Activated T-helper 1 cell treated with anti-CD3 and anti-CD28 coated beads, Interleukin-12 subunit alpha, Interleukin-12 subunit beta, Interleukin-2, Interleukin-4 antibody, amounts not matched to agents 30 ng/mL and 10 ng/mL and 1 ng/mL, durations not matched to agents 14 hours and 24 hours and 36 hours (primary cell): ENCODE measurements at regions not wholly inside any gene's neighbourhood (a gene's known extent, or its start where the extent isn't known, plus 50 kb on each side); places are given as distances from the start of the nearest gene placed in this dataset.
"Not testable (repeated sequence)": the region's sequence is repeated elsewhere in the genome, so short reads cannot be mapped to it uniquely, and the experiment has no call there.

ENCODE experiments used
- DNase-seq: peaks from one replicate; pipeline ENCODE4 v3.0.0; 2021; ENCODE audit warnings: low spot score
- H3K27ac Mint-ChIP-seq: one replicate; pipeline ENCODE4 v1.8.0; 2021; ENCODE audit warnings: mild to moderate bottlenecking, mixed read lengths
- H3K27me3 Mint-ChIP-seq: one replicate; pipeline ENCODE4 v1.8.0; 2022; ENCODE audit warnings: mild to moderate bottlenecking, moderate library complexity, mixed read lengths; ENCODE audit not compliant: insufficient read depth
- H3K36me3 Mint-ChIP-seq: one replicate; pipeline ENCODE4 v1.8.0; 2021; ENCODE audit warnings: low read depth, mixed read lengths
- H3K4me1 Mint-ChIP-seq: one replicate; pipeline ENCODE4 v1.8.0; 2021; ENCODE audit warnings: low read depth, mixed read lengths
- H3K4me3 Mint-ChIP-seq: one replicate; pipeline ENCODE4 v1.8.0; 2021; ENCODE audit warnings: mild to moderate bottlenecking, moderate library complexity, mixed read lengths
- H3K9me3 Mint-ChIP-seq: one replicate; pipeline ENCODE4 v1.8.0; 2021; ENCODE audit warnings: mixed read lengths
- intact Hi-C: fragments of 100-400 bp; cut with micrococcal nuclease; formaldehyde crosslinking; loops from one replicate; pipeline ENCODE4 v1.15.1; 2024

DNA sequence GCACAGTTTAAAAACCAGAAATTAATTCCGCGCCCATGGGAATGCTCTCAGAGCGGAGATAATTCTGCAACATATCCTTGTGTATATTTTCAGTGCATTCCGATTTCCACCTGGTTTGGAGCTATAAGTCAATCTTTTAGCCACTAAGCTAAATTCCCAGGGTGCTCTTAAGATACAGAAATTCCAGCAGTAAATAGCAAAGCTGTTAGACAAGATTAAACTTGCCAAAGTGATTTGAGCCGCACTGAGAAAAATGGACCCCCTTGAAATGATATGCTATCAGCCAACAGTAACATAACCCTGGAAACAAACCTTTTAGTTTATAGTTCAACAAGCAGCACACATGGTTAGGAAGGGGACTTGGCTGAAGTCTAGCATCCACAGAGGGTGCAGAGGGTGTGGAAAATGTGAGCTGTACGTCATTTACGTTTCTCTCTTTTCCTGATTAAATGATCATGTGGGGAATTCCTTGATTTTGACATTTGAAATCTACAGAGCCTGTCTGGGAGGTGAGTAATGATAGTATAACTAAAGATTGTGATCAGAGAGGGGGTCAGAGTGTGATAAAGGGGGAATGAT, 99.8 kb upstream of the COPS8 start:
- Mint-ChIP-seq H3K36me3 (no peaks in the 10 kb centered on the region), H3K27me3 (peaks cover 4% of the 10 kb centered on the region), H3K27ac (no peak overlapping the region), H3K4me1 (no peaks in the 10 kb centered on the region), H3K4me3 (no peak overlapping the region), H3K9me3 (no peaks in the 10 kb centered on the region)
- DNase-seq: no peak
- intact Hi-C loops: no loop called here

DNA sequence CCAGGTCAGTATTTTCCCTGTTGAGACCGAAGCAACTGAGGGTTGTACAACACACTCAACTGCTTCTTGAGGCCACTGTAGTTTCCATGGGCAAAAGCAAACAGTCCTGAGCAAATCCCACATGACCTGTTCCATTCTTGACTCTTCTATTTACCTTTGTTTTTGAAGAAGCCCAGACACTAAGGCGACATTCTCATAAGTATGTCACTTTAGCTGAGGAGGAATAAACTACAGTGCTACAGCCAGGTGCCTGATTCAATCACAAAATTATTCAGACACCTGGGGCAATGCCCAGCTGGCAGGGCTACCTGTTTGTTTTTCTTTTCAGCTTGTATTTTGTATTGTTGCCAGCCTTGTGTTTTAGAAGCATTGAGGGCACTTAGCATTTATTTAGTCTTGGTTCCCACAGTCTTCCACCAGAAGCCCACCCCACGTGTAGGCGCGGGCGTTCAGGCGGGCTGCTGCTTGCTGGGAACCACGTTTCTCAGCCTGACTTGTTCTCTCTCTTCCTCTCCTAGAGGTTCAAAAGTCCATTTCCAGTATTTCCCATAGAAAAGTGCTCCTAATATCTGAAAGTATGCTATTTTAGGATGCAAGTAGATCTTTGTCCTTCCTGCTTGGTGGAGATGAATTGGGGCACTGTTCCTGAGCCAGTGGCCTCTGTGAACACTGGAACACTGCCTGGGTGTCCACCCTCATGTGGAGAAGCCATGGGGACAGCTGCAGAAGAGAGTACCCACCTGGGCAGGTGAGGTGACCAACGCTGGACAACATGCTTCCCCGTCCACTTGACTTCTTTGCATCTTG, 99.0 kb upstream of the COPS8 start:
- no peaks in the 10 kb centered on the region for H3K4me1 Mint-ChIP-seq
- no peak for DNase-seq
- H3K27ac Mint-ChIP-seq: no peak overlapping the region
- intact Hi-C loops: no loop called here
- no peaks in the 10 kb centered on the region for H3K9me3 Mint-ChIP-seq
- no peak overlapping the region for H3K4me3 Mint-ChIP-seq
- no peaks in the 10 kb centered on the region for H3K36me3 Mint-ChIP-seq
- peaks cover 4% of the 10 kb centered on the region for H3K27me3 Mint-ChIP-seq

DNA sequence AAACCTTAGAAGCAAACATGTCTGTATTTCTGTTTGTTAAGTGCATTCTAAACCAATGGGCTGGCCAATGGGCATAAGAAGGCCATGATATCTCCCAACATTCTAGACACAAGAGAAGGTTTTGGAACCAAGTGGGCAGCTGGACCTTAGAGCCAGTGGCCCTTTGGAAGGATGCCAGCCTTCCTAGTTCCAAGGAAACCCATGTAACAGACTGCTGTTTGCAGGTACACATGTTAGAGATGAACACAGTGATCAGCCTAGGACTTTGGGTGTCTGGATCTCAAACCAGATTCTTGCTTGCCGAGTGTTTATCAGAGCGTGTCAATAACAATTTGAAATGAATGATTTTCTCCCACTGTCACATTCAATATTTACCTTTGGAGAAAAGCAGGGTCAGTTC, 97.5 kb upstream of the COPS8 start:
- peaks cover 7% of the 10 kb centered on the region for H3K27me3 Mint-ChIP-seq
- no peaks in the 10 kb centered on the region for H3K9me3 Mint-ChIP-seq
- H3K27ac Mint-ChIP-seq: no peak overlapping the region
- no peaks in the 10 kb centered on the region for H3K36me3 Mint-ChIP-seq
- no peak overlapping the region for H3K4me3 Mint-ChIP-seq
- no peaks in the 10 kb centered on the region for H3K4me1 Mint-ChIP-seq
- DNase-seq: no peak
- intact Hi-C loops: no loop called here

DNA sequence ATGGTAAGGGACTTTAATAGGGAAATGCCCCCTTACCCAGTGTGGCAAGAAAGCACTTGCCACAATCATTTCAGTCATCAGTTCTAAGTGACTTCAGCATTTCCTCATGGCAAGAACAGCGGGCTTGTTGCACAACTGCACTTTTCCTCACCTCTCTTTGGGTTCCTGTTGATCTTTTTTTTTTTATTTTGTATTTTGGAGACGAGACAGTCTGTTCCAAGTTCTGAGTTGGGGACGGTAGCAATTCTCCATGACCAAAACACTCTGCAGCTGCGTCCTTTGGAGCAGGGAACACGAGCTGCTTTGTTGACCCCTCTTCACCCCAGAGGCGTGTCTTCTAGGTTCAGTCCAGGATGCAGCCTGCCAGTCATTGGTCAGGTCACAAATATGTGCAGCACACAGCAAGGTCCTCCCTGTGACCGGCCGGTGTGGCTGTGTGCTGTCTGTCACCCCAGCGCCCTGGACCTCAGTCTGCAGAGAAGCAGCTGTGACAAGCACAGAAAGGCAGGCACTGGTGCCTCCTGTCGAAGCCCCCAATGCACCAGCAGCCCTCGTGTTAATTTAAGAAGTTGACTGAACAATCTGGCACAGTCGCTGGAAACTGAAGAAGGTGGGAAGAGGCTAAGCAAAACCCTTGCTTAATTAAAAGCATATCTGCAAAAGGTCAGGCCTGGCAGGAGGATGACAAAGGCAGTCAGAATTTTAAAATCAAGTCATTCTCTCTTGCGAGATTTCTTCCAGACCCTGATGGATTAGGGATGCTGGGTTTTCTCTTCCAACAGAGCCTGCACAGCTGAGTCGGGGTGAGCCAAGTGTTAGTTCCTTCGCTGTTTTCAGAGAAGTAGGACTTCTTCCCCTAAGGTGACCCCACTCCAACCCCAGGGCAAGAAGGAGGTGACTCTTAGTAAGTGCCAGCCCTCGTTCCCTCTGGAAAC, 96.7 kb upstream of the COPS8 start:
- Mint-ChIP-seq H3K36me3 (no peaks in the 10 kb centered on the region), H3K27me3 (peaks cover 7% of the 10 kb centered on the region), H3K4me1 (no peaks in the 10 kb centered on the region), H3K9me3 (no peaks in the 10 kb centered on the region), H3K27ac (no peak overlapping the region), H3K4me3 (no peak overlapping the region)
- intact Hi-C loops: no loop called here
- no peak for DNase-seq

DNA sequence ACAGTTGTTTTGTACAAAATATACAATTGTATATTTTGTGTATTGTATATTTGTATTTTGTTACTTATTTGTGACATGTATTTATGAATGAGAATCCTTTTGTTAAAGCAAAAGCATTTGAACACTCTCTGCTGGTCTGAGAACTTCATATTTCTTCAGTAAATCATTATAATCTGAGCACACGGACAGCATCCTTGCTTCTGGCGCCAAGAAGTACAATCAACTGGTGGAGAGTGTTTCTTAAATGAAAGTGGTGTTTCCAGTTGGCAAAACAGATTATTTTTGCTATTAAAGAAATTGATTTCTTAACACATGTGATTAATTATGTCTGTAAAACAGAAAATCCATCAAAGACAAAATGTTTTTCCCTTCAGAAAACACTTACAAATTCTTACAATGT, 95.1 kb upstream of the COPS8 start:
- DNase-seq: no peak
- H3K36me3 Mint-ChIP-seq: no peaks in the 10 kb centered on the region
- intact Hi-C loops: no loop called here
- no peak overlapping the region for H3K27ac Mint-ChIP-seq
- H3K27me3 Mint-ChIP-seq: peaks cover 3% of the 10 kb centered on the region
- no peaks in the 10 kb centered on the region for H3K4me1 Mint-ChIP-seq
- H3K4me3 Mint-ChIP-seq: no peak overlapping the region
- H3K9me3 Mint-ChIP-seq: no peaks in the 10 kb centered on the region

DNA sequence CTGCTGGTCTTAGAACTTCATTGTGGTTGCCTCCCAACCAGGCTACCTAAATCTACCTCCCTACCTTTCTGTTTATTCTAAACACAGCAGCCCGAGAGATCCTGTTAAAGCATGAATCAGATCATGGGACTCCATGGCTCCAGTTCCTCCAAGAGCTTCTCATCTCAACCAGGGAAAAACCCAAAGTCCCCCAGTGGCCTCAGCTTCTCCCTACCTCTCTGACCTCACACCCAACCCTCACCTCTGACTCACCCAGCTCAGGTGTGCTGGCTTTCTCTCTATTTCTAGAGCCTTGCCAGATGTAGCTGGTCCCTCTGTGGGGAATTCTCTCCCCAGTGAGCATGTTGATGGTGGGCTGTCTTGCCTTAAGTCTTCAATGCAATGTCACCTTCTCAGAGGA, 93.8 kb upstream of the COPS8 start:
- Mint-ChIP-seq H3K27me3 (peaks cover 3% of the 10 kb centered on the region), H3K27ac (no peak overlapping the region), H3K4me1 (no peaks in the 10 kb centered on the region), H3K9me3 (no peaks in the 10 kb centered on the region), H3K4me3 (no peak overlapping the region), H3K36me3 (no peaks in the 10 kb centered on the region)
- no peak for DNase-seq
- intact Hi-C loops: no loop called here

DNA sequence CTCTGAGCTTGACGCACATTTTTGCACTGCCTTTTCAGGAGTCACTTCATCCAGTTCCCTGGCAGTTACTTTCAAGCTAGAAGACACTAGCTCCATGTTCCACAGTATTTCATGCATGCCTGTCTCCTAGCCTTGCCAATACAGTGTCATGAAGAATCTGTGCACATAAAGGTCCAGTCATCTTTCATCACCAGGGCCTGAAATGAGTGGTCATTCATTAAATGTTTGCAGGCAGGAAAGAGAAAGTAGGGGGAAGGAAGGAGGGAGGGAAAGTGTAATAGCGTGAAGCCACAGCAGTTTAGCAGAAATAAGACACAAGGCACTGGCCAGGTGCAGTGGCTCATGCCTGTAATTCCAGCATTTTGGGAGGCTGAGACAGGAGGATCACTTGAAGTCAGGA, 92.4 kb upstream of the COPS8 start:
- Mint-ChIP-seq H3K4me1 (no peaks in the 10 kb centered on the region), H3K36me3 (no peaks in the 10 kb centered on the region), H3K27ac (no peak overlapping the region), H3K27me3 (peaks cover 3% of the 10 kb centered on the region), H3K4me3 (no peak overlapping the region), H3K9me3 (no peaks in the 10 kb centered on the region)
- intact Hi-C loops: no loop called here
- DNase-seq: no peak

DNA sequence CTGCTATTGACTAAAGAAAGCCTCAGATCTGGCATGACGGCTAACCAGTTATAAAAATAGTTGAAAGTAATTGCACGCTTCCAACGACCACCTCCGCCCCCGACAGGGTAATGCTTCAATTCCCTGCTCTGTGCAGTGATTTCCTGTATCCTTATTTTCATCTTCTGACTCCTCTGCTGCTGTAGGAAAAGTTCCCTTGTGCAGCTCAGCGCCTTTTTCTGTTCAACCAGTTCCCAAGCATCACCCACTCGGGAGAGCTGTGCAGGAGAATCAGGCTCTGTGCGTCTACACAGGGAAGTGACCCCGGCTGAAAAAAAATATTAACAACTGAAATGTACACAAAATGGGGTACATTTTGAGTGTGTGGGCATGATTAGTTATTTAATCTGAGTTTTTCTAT, 91.3 kb upstream of the COPS8 start:
- intact Hi-C loops: no loop called here
- Mint-ChIP-seq H3K36me3 (no peaks in the 10 kb centered on the region), H3K27ac (no peak overlapping the region), H3K27me3 (peaks cover 5% of the 10 kb centered on the region), H3K4me3 (no peak overlapping the region), H3K4me1 (no peaks in the 10 kb centered on the region), H3K9me3 (no peaks in the 10 kb centered on the region)
- DNase-seq: no peak

DNA sequence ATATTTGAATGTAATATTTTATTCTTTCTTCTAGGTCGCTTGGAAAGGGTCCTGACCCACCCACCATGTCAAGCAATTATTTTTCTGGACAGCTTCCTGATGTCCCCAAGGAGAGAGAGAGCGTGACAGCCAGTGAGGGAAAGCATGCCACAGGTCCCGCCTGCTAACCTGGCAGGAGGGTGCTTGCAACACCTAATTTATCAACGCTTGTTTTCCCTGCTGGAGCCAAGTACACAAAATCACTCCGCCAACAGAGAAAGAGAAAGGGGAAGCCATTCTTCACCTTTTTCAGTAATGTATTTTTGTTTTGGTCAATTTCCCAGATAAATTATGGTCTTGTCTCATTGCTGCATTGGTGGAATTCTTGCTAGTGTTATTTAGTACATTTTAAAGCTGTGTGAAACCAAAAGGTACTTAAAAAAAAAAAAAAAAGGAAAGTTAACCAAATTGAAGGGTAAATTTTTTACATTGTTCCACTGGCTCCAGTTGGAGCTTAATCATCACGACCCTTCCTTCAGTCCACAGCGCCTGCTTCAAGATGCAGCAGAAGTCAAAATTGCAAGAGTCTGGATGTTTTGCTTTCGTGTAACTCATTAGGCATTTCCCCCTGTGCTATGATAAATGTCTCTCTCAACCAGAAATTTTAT, 88.5 kb upstream of the COPS8 start:
- H3K4me3 Mint-ChIP-seq: no peak overlapping the region
- no peaks in the 10 kb centered on the region for H3K36me3 Mint-ChIP-seq
- intact Hi-C loops: no loop called here
- H3K4me1 Mint-ChIP-seq: no peaks in the 10 kb centered on the region
- no peak for DNase-seq
- no peak overlapping the region for H3K27ac Mint-ChIP-seq
- H3K27me3 Mint-ChIP-seq: peaks cover 4% of the 10 kb centered on the region
- no peaks in the 10 kb centered on the region for H3K9me3 Mint-ChIP-seq

DNA sequence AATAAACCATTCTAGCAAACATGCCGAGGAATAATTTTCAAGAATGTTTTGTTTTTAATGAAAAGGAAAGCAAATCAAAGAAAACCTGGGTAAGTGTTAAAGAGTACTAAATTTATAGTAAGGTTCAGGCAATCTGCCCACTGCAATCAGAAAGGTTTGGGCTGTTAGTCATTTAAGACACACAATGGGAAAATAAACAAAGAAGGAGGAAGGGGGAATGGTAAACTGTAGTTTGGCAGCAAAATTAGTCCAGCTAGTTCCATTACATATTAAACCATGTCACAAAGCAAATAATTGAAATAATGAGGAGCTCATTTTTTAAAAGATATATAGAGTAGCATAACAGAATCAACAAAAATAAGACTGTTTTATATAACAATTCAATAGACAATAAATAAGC, 87.5 kb upstream of the COPS8 start:
- Mint-ChIP-seq H3K27ac (no peak overlapping the region), H3K4me3 (no peak overlapping the region), H3K36me3 (no peaks in the 10 kb centered on the region), H3K9me3 (no peaks in the 10 kb centered on the region), H3K4me1 (no peaks in the 10 kb centered on the region), H3K27me3 (peaks cover 4% of the 10 kb centered on the region)
- DNase-seq: no peak
- intact Hi-C loops: no loop called here

DNA sequence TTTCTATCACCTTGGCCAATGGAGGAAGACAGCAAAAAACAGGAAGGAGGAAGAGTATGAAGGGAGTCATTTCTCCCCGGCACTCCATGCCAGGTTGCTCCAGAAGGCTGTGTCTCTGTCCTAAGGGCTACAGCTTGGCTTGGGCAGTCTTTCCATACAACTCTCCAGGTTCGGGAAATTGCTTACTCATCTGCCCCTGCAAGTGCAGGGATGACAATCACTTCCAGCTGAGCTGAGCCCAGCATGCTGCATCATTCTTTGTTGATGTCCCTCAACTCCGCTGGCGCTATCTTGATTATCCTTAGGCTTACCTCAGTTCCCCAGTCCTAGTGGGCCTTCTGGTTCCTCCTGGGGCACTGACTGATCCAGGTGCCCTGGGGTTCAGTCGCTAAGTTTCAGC, 86.9 kb upstream of the COPS8 start:
- H3K9me3 Mint-ChIP-seq: no peaks in the 10 kb centered on the region
- intact Hi-C loops: no loop called here
- peaks cover 4% of the 10 kb centered on the region for H3K27me3 Mint-ChIP-seq
- H3K4me1 Mint-ChIP-seq: no peaks in the 10 kb centered on the region
- H3K27ac Mint-ChIP-seq: no peak overlapping the region
- no peak overlapping the region for H3K4me3 Mint-ChIP-seq
- no peaks in the 10 kb centered on the region for H3K36me3 Mint-ChIP-seq
- DNase-seq: no peak

DNA sequence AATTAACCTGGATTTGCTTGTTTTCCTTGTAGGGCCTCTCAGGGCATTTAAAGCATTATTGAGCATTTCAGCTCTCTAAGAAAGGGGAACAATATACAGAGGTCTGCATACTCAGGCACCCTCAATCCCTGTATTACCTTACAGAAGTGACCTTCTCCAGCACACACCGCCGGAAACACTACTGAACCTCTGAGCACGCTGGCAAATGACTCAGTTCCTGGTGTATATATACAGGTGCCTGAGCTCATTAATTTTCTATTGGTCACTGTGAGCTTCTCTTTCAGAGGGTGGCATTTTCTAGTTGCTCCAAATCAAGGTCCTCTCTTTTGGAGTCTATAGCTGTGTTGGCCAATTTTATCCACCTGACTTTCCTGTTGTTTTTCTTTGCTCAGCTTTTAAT, 85.2 kb upstream of the COPS8 start:
- no peak overlapping the region for H3K27ac Mint-ChIP-seq
- no peaks in the 10 kb centered on the region for H3K9me3 Mint-ChIP-seq
- no peaks in the 10 kb centered on the region for H3K36me3 Mint-ChIP-seq
- no peak overlapping the region for H3K4me3 Mint-ChIP-seq
- peaks cover 6% of the 10 kb centered on the region for H3K27me3 Mint-ChIP-seq
- intact Hi-C loops: no loop called here
- DNase-seq: no peak
- no peaks in the 10 kb centered on the region for H3K4me1 Mint-ChIP-seq

DNA sequence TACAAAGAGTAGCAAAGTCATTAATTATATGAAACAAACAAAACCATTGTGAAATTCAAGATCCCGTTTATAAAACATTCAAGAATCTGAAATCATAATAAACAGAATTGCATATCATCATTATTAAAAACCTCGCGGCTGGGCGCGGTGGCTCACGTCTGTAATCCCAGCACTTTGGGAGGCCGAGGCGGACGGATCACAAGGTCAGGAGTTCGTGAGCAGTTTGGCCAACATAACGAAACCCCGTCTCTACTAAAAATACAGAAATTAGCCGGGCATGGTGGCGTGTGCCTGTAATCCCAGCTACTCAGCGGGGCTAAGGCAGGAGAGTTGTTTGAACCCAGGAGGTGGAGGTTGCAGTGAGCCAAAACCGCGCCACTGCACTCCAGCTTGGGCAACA, 80.3 kb upstream of the COPS8 start:
- H3K27ac Mint-ChIP-seq, H3K4me1 Mint-ChIP-seq, H3K36me3 Mint-ChIP-seq, H3K4me3 Mint-ChIP-seq, intact Hi-C loops, DNase-seq, H3K9me3 Mint-ChIP-seq: not testable (repeated sequence)
- peaks cover 11% of the 10 kb centered on the region for H3K27me3 Mint-ChIP-seq
